Left lung (tissue), 4 donors: ENCODE measurements at regions not wholly inside any gene's neighbourhood (a gene's known extent, or its start where the extent isn't known, plus 50 kb on each side); places are given as distances from the start of the nearest gene placed in this dataset.

Source experiments
- ATAC-seq: fragments of 200-7000 bp; cut with Tn5 transposase; one replicate; pipeline ENCODE4 v1.9.1; 2020; ENCODE audit warnings: moderate library complexity
- DNase-seq, 4 donors: peaks; one replicate each; pipeline ENCODE4 v3.0.0-alpha.2; 2013 to 2020
- H3K27ac ChIP-seq, 2 donors: fragments of 200-600 bp; sonication (generic) in 1 of 2; one replicate each; pipeline versions ENCODE4 v1.5.0 to v1.8.0; 2020 to 2021
- H3K27me3 ChIP-seq, 2 donors: fragments of 200-600 bp; sonication (generic) in 1 of 2; one replicate each; pipeline versions ENCODE4 v1.5.0 to v1.8.0; 2020 to 2021
- H3K36me3 ChIP-seq, 2 donors: fragments of 200-600 bp; sonication (generic) in 1 of 2; one replicate each; pipeline versions ENCODE4 v1.5.0 to v1.8.0; 2020 to 2021
- H3K4me1 ChIP-seq, 2 donors: fragments of 200-600 bp; one replicate each; pipeline ENCODE4 v1.8.0; 2021
- H3K4me3 ChIP-seq, 2 donors: fragments of 200-600 bp; sonication (generic) in 1 of 2; one replicate each; pipeline versions ENCODE4 v1.5.0 to v1.8.0; 2020 to 2021; ENCODE audit warnings: mild to moderate bottlenecking in 1 of 2
- H3K9me3 ChIP-seq, 2 donors: fragments of 200-600 bp; sonication (generic) in 1 of 2; one replicate each; pipeline versions ENCODE4 v1.5.0 to v1.8.0; 2020 to 2021
- CTCF ChIP-seq, 2 donors: fragments of 200-600 bp; sonication (generic) in 1 of 2; IDR thresholded peaks; one replicate each; pipeline versions ENCODE4 v1.5.0 to v1.8.0; 2021; ENCODE audit warnings: antibody characterized with exemption in 2 of 2
- intact Hi-C, 2 donors: fragments of 100-400 bp; cut with DNase I; formaldehyde crosslinking; loops; one replicate each; pipeline versions ENCODE4 v1.11.2 to v1.14.2; 2022
- donor health status: DM: no; HTN: yes; CAD: no.
- donor health status: DM: no; HTN: no; CAD: no.

GRCh38 chr17:36869856-36870719 is 67.2 kb upstream of the LHX1 start:
- Histone ChIP-seq H3K9me3 (no peaks in the 10 kb centered on the region), H3K4me3 (no peak overlapping the region), H3K4me1 (no peaks in the 10 kb centered on the region), H3K27ac (no peak overlapping the region), H3K27me3 (peaks cover 0 to 40% of the 10 kb centered on the region in 2 donors), H3K36me3 (no peaks in the 10 kb centered on the region)
- ATAC-seq = no peak
- TF ChIP-seq CTCF (IDR thresholded peaks at IDR 0.05) = no peak
- no peak for DNase-seq
- intact Hi-C loops = no loop called here

GRCh38 chr17:36870720-36870999 is 66.6 kb upstream of the LHX1 start:
- intact Hi-C loops = no loop called here
- Histone ChIP-seq H3K9me3 (no peaks in the 10 kb centered on the region), H3K36me3 (no peaks in the 10 kb centered on the region), H3K4me1 (no peaks in the 10 kb centered on the region), H3K27me3 (peaks cover 0 to 38% of the 10 kb centered on the region in 2 donors), H3K4me3 (no peak overlapping the region), H3K27ac (no peak overlapping the region)
- ATAC-seq = no peak
- peak in 1 of 4 donors; percentile 35 for DNase-seq
- TF ChIP-seq CTCF (IDR thresholded peaks at IDR 0.05) = no peak

GRCh38 chr17:36875698-36876293 is 61.5 kb upstream of the LHX1 start:
- H3K4me1 ChIP-seq = no peaks in the 10 kb centered on the region
- intact Hi-C loops = no loop called here
- no peak overlapping the region for H3K27ac ChIP-seq
- no peak for TF ChIP-seq CTCF (IDR thresholded peaks at IDR 0.05)
- peaks cover 0 to 43% of the 10 kb centered on the region in 2 donors for H3K27me3 ChIP-seq
- no peaks in the 10 kb centered on the region for H3K36me3 ChIP-seq
- no peak for DNase-seq
- ATAC-seq = no peak
- H3K4me3 ChIP-seq = no peak overlapping the region
- H3K9me3 ChIP-seq = peaks cover 0 to 2% of the 10 kb centered on the region in 2 donors

GRCh38 chr17:36876966-36877365 is 60.3 kb upstream of the LHX1 start:
- intact Hi-C loops = no loop called here
- DNase-seq (peak in 1 of 4 donors; percentile 25), ATAC-seq (no peak)
- Histone ChIP-seq H3K27me3 (peaks cover 0 to 49% of the 10 kb centered on the region in 2 donors), H3K4me3 (no peak overlapping the region), H3K27ac (no peak overlapping the region), H3K4me1 (no peaks in the 10 kb centered on the region), H3K36me3 (no peaks in the 10 kb centered on the region), H3K9me3 (peaks cover 0 to 12% of the 10 kb centered on the region in 2 donors)
- TF ChIP-seq CTCF (IDR thresholded peaks at IDR 0.05) = no peak

GRCh38 chr17:36877771-36878170 is 59.5 kb upstream of the LHX1 start:
- TF ChIP-seq CTCF (IDR thresholded peaks at IDR 0.05) = no peak
- ATAC-seq (peak; percentile 35), DNase-seq (no peak)
- Histone ChIP-seq H3K27ac (no peak overlapping the region), H3K27me3 (peaks cover 0 to 57% of the 10 kb centered on the region in 2 donors), H3K4me3 (no peak overlapping the region), H3K36me3 (no peaks in the 10 kb centered on the region), H3K9me3 (peaks cover 0 to 14% of the 10 kb centered on the region in 2 donors), H3K4me1 (no peaks in the 10 kb centered on the region)
- intact Hi-C loops = no loop called here
